Activated CD4-positive, alpha-beta T cell treated with anti-CD3 and anti-CD28 coated beads for 24 hours (primary cell): ENCODE measurements at regions not wholly inside any gene's neighbourhood (a gene's known extent, or its start where the extent isn't known, plus 50 kb on each side); places are given as distances from the start of the nearest gene placed in this dataset.
"Not testable (repeated sequence)": the region's sequence is repeated elsewhere in the genome, so short reads cannot be mapped to it uniquely, and the experiment has no call there.

Experiments
- DNase-seq, 2 donors: peaks; one replicate each; pipeline ENCODE4 v3.0.0-alpha.2; 2020; ENCODE audit warnings: low read depth in 2 of 2

GRCh38 chr15:20624085-20624484, 82.5 kb upstream of the GOLGA6L6 start:
- DNase-seq, result peak in 1 of 2 donors; percentile 15

- DNase-seq, result not testable (repeated sequence)
Measured at GRCh38 chr15:20622117-20622516, 80.5 kb upstream of the GOLGA6L6 start.

- DNase-seq, result not testable (repeated sequence)
Measured at GRCh38 chr15:20614549-20614948, 72.9 kb upstream of the GOLGA6L6 start.

GRCh38 chr15:20612796-20613195, 71.2 kb upstream of the GOLGA6L6 start:
- DNase-seq, result not testable (repeated sequence)

GRCh38 chr15:20612356-20612755, 70.8 kb upstream of the GOLGA6L6 start:
- not testable (repeated sequence) for DNase-seq

GRCh38 chr15:20611667-20612290, 70.2 kb upstream of the GOLGA6L6 start:
- DNase-seq, result not testable (repeated sequence)

- not testable (repeated sequence) for DNase-seq
Measured at GRCh38 chr15:20608179-20608578, 66.6 kb upstream of the GOLGA6L6 start.

- not testable (repeated sequence) for DNase-seq
Measured at GRCh38 chr15:20597245-20597644, 55.6 kb upstream of the GOLGA6L6 start.

GRCh38 chr15:20594219-20594618, 52.6 kb upstream of the GOLGA6L6 start:
- not testable (repeated sequence) for DNase-seq

- DNase-seq, result not testable (repeated sequence)
Measured at GRCh38 chr15:20591936-20592335, 50.3 kb upstream of the GOLGA6L6 start.
